Body of pancreas (tissue), 4 donors: ENCODE measurements at regions not wholly inside any gene's neighbourhood (a gene's known extent, or its start where the extent isn't known, plus 50 kb on each side); places are given as distances from the start of the nearest gene placed in this dataset.

Source experiments
- CTCF ChIP-seq, 7 experiments: fragments of 450-650 bp in 4 of 7; fragments of 200-600 bp in 3 of 7; sonication (generic) in 3 of 7; IDR thresholded peaks; one replicate each; pipeline ENCODE4 v1.5.1; 2016 to 2019; ENCODE audit warnings: antibody characterized with exemption in 7 of 7
- POLR2A ChIP-seq, 3 donors: fragments of 450-650 bp; IDR thresholded peaks; one replicate each; pipeline ENCODE4 v1.6.1; 2016; ENCODE audit warnings: antibody characterized with exemption in 3 of 3, mild to moderate bottlenecking in 2 of 3

DNA sequence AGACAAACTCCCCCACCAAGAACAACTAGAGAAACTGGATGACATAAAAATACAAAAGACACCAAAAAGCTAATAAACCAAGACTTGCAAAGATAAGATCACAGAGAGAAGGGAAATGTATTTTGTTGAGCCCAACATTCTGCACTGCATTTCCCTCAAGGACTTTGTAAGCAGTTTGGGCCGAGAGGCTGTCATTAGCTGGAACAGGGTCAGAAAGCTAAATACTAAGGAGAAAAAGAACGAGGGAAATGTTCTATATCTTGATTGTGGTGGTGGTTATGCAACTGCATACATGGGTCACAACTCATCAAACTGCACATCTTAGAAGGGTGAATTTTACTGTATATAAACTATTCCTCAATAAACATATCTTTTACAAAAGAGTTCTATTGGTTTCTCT is 315.0 kb downstream of the IPMK start:
- TF ChIP-seq POLR2A (IDR thresholded peaks at IDR 0.05) (no peak), CTCF (IDR thresholded peaks at IDR 0.05) (no peak)
